Panc1 (cell line): ENCODE measurements at regions not wholly inside any gene's neighbourhood (a gene's known extent, or its start where the extent isn't known, plus 50 kb on each side); places are given as distances from the start of the nearest gene placed in this dataset.

Experiments used
- ATAC-seq: fragments of 200-7000 bp; cut with Tn5 transposase; 2 replicates; pipeline ENCODE4 v1.9.1; 2020; ENCODE audit warnings: mild to moderate bottlenecking, moderate library complexity
- BruUV-seq: library from RNA; stranded (reverse); fragments of 400-500 nt; replicated peaks from 2 replicates; lab custom pipeline; 2021; lab: Mats Ljungman, UMichigan
- CTCF ChIA-PET: fragments of 300-600 bp; sonication (Branson Sonifier 250); formaldehyde crosslinking; loops from one replicate; lab custom pipeline; 2022; ENCODE audit warnings: antibody characterized with exemption; lab: Charles Lee
- POLR2A ChIA-PET: fragments of 300-600 bp; sonication (Branson Sonifier 250); formaldehyde crosslinking; loops from one replicate; lab custom pipeline; 2022; ENCODE audit warnings: antibody characterized with exemption; lab: Charles Lee
- DNase-seq: peaks from one replicate; pipeline ENCODE4 v3.0.0-alpha.2; 2010; ENCODE audit warnings: low read depth, low spot score
- H3K27ac ChIP-seq: 2 replicates; pipeline ENCODE4 v1.5.1; 2011; ENCODE audit warnings: mild to moderate bottlenecking, low read length, inconsistent platforms
- H3K27me3 ChIP-seq: fragments of 200-500 bp; sonication (Bioruptor generic); 2 replicates; pipeline ENCODE4 v1.6.0; 2014; ENCODE audit warnings: low read length, inconsistent platforms; ENCODE audit not compliant: control insufficient read depth, insufficient read depth
- H3K36me3 ChIP-seq: fragments of 200-500 bp; sonication (Bioruptor generic); 2 replicates; pipeline ENCODE4 v1.5.1; 2014; ENCODE audit warnings: inconsistent platforms, mild to moderate bottlenecking, low read length, moderate library complexity; ENCODE audit not compliant: control insufficient read depth, insufficient read depth
- H3K4me1 ChIP-seq: 2 replicates; pipeline ENCODE4 v1.5.1; 2011; ENCODE audit warnings: inconsistent platforms, mild to moderate bottlenecking, low read length, moderate library complexity; ENCODE audit not compliant: control insufficient read depth, insufficient read depth
- H3K4me3 ChIP-seq, 2 experiments: 2 replicates each; pipeline ENCODE4 v1.5.1; 2011 to 2012; ENCODE audit warnings: low read depth in 2 of 2, low read length in 2 of 2, mild to moderate bottlenecking in 2 of 2, inconsistent platforms in 1 of 2, moderate library complexity in 1 of 2
- H3K9me3 ChIP-seq: fragments of 200-500 bp; sonication (Bioruptor generic); 2 replicates; pipeline ENCODE4 v1.5.1; 2014; ENCODE audit warnings: low read depth, mild to moderate bottlenecking, inconsistent platforms, low read length, moderate library complexity; ENCODE audit not compliant: control insufficient read depth, insufficient read depth
- CTCF ChIP-seq: fragments of 450-650 bp; IDR thresholded peaks from 2 replicates; pipeline ENCODE4 v1.5.1; 2017; ENCODE audit warnings: mild to moderate bottlenecking
- POLR2AphosphoS5 ChIP-seq: IDR thresholded peaks from 2 replicates; pipeline ENCODE4 v1.6.1; 2012; ENCODE audit warnings: mild to moderate bottlenecking, low read depth, low read length, moderate library complexity
- REST ChIP-seq, 2 experiments: IDR thresholded peaks; 2 replicates each; pipeline ENCODE4 v1.6.1; 2011 to 2012; ENCODE audit warnings: low read depth in 2 of 2, control low read depth in 1 of 2, low read length in 1 of 2, mild to moderate bottlenecking in 1 of 2, moderate library complexity in 1 of 2; ENCODE audit not compliant: insufficient read depth in 1 of 2
- SIN3A ChIP-seq: IDR thresholded peaks from 2 replicates; pipeline ENCODE4 v1.6.1; 2012; ENCODE audit warnings: low read depth, mild to moderate bottlenecking, low read length, moderate library complexity, borderline replicate concordance; ENCODE audit not compliant: insufficient read depth
- TCF7L2 ChIP-seq: IDR thresholded peaks from 2 replicates; pipeline ENCODE4 v1.6.1; 2011; ENCODE audit warnings: mild to moderate bottlenecking, low read depth, low read length, inconsistent platforms
- in situ Hi-C: cut with HindIII; loops from 2 replicates; pipeline ENCODE4 v1.10.0; 2016; ENCODE audit warnings: low sequenced_read_pairs, low pct_unique_long_range_greater_than_20kb
- intact Hi-C: fragments of 100-400 bp; cut with micrococcal nuclease; formaldehyde crosslinking; loops from one replicate; pipeline ENCODE4 v1.10.0; 2022; ENCODE audit not compliant: unreplicated experiment

- Histone ChIP-seq H3K4me1 (no peaks in the 10 kb centered on the region), H3K36me3 (no peaks in the 10 kb centered on the region), H3K27me3 (no peaks in the 10 kb centered on the region), H3K9me3 (no peaks in the 10 kb centered on the region), H3K27ac (no peak overlapping the region), H3K4me3 (no peak overlapping the region)
- ATAC-seq (no peak), DNase-seq (no peak)
- intact Hi-C loops: no loop called here
- POLR2A ChIA-PET: no interaction called here
- CTCF ChIA-PET: no interaction called here
- TF ChIP-seq CTCF (no peak), POLR2AphosphoS5 (no peak), SIN3A (no peak), TCF7L2 (no peak), REST (IDR thresholded peaks at IDR 0.05; ENCODE audit: insufficient read depth in 1 of 2, low read depth in 2 of 2, low read length in 1 of 2) (no peak)
- in situ Hi-C loops: no loop called here
- no TSS peak for BruUV-seq
Observed at GRCh38 chrX:149213264-149213663, 291.8 kb downstream of the IDS start.

- ChIA-PET CTCF (no interaction called here), POLR2A (no interaction called here)
- no peak for DNase-seq
- H3K4me3 ChIP-seq: no peak overlapping the region
- H3K9me3 ChIP-seq: no peaks in the 10 kb centered on the region
- no TSS peak for BruUV-seq
- intact Hi-C loops (no loop called here), in situ Hi-C loops (no loop called here)
- H3K4me1 ChIP-seq: no peaks in the 10 kb centered on the region
- H3K27me3 ChIP-seq: no peaks in the 10 kb centered on the region
- no peak for TF ChIP-seq TCF7L2
- TF ChIP-seq SIN3A: no peak
- TF ChIP-seq POLR2AphosphoS5: no peak
- no peak for TF ChIP-seq CTCF
- no peak for TF ChIP-seq REST (IDR thresholded peaks at IDR 0.05; ENCODE audit: insufficient read depth in 1 of 2, low read depth in 2 of 2, low read length in 1 of 2)
- no peak for ATAC-seq
- no peaks in the 10 kb centered on the region for H3K36me3 ChIP-seq
- no peak overlapping the region for H3K27ac ChIP-seq
Observed at GRCh38 chrX:149208307-149208706, 296.8 kb downstream of the IDS start.
